Activated CD4-positive, alpha-beta memory T cell treated with anti-CD3 and anti-CD28 coated beads for 36 hours (primary cell): ENCODE measurements at regions not wholly inside any gene's neighbourhood (a gene's known extent, or its start where the extent isn't known, plus 50 kb on each side); places are given as distances from the start of the nearest gene placed in this dataset.

Experiments
- CTCF ChIA-PET: fragments of 350-600 bp; sonication (Branson Sonifier 250); formaldehyde crosslinking; loops from one replicate; lab custom pipeline; 2021; ENCODE audit warnings: antibody characterized with exemption, inconsistent platforms; lab: Charles Lee
- POLR2A ChIA-PET: fragments of 350-600 bp; sonication (Branson Sonifier 250); formaldehyde crosslinking; loops from one replicate; lab custom pipeline; 2021; ENCODE audit warnings: antibody characterized with exemption; lab: Charles Lee
- DNase-seq: peaks from one replicate; pipeline ENCODE4 v3.0.0-alpha.2; 2020
- H3K27ac Mint-ChIP-seq: one replicate; pipeline ENCODE4 v1.8.0; 2021; ENCODE audit warnings: mixed read lengths
- H3K27me3 Mint-ChIP-seq: one replicate; pipeline ENCODE4 v1.8.0; 2021; ENCODE audit warnings: mixed read lengths
- H3K36me3 Mint-ChIP-seq: one replicate; pipeline ENCODE4 v1.8.0; 2021; ENCODE audit warnings: mixed read lengths
- H3K4me1 Mint-ChIP-seq: one replicate; pipeline ENCODE4 v1.8.0; 2021; ENCODE audit warnings: low read depth, mixed read lengths
- H3K4me3 Mint-ChIP-seq: one replicate; pipeline ENCODE4 v1.8.0; 2021; ENCODE audit warnings: mild to moderate bottlenecking, mixed read lengths
- H3K9me3 Mint-ChIP-seq: one replicate; pipeline ENCODE4 v1.8.0; 2021; ENCODE audit warnings: mixed read lengths
- intact Hi-C: fragments of 100-400 bp; cut with micrococcal nuclease; formaldehyde crosslinking; loops from one replicate; pipeline ENCODE4 v1.15.1; 2023

GRCh38 chr14:104512771-104513640 is 66.6 kb upstream of the C14orf180 start:
- intact Hi-C loops: no loop called here
- H3K4me3 Mint-ChIP-seq: no peak overlapping the region
- H3K9me3 Mint-ChIP-seq: peaks cover 11% of the 10 kb centered on the region
- no peaks in the 10 kb centered on the region for H3K4me1 Mint-ChIP-seq
- DNase-seq: no peak
- no peaks in the 10 kb centered on the region for H3K36me3 Mint-ChIP-seq
- peaks cover 13% of the 10 kb centered on the region for H3K27me3 Mint-ChIP-seq
- ChIA-PET POLR2A (no interaction called here), CTCF (no interaction called here)
- no peak overlapping the region for H3K27ac Mint-ChIP-seq

GRCh38 chr14:104513641-104514046 is 65.9 kb upstream of the C14orf180 start:
- DNase-seq: no peak
- Mint-ChIP-seq H3K36me3 (no peaks in the 10 kb centered on the region), H3K4me1 (no peaks in the 10 kb centered on the region), H3K27me3 (peaks cover 14% of the 10 kb centered on the region), H3K4me3 (no peak overlapping the region), H3K27ac (no peak overlapping the region), H3K9me3 (peaks cover 11% of the 10 kb centered on the region)
- intact Hi-C loops: no loop called here
- ChIA-PET CTCF (no interaction called here), POLR2A (no interaction called here)

- H3K27ac Mint-ChIP-seq: no peak overlapping the region
- H3K4me1 Mint-ChIP-seq: no peaks in the 10 kb centered on the region
- peaks cover 11% of the 10 kb centered on the region for H3K9me3 Mint-ChIP-seq
- peaks cover 14% of the 10 kb centered on the region for H3K27me3 Mint-ChIP-seq
- no peak overlapping the region for H3K4me3 Mint-ChIP-seq
- ChIA-PET CTCF (no interaction called here), POLR2A (no interaction called here)
- no peaks in the 10 kb centered on the region for H3K36me3 Mint-ChIP-seq
- DNase-seq: no peak
- intact Hi-C loops: no loop called here
Observed at GRCh38 chr14:104514156-104514848, 65.3 kb upstream of the C14orf180 start.

GRCh38 chr14:104515059-104515810 is 64.3 kb upstream of the C14orf180 start:
- H3K9me3 Mint-ChIP-seq: peaks cover 11% of the 10 kb centered on the region
- POLR2A ChIA-PET: no interaction called here
- intact Hi-C loops: no loop called here
- CTCF ChIA-PET: no interaction called here
- H3K4me1 Mint-ChIP-seq: no peaks in the 10 kb centered on the region
- no peak overlapping the region for H3K4me3 Mint-ChIP-seq
- no peak overlapping the region for H3K27ac Mint-ChIP-seq
- H3K27me3 Mint-ChIP-seq: peaks cover 14% of the 10 kb centered on the region
- H3K36me3 Mint-ChIP-seq: no peaks in the 10 kb centered on the region
- DNase-seq: no peak

- Mint-ChIP-seq H3K27ac (no peak overlapping the region), H3K4me3 (no peak overlapping the region), H3K4me1 (no peaks in the 10 kb centered on the region), H3K27me3 (peaks cover 14% of the 10 kb centered on the region), H3K36me3 (no peaks in the 10 kb centered on the region), H3K9me3 (peaks cover 11% of the 10 kb centered on the region)
- POLR2A ChIA-PET: no interaction called here
- CTCF ChIA-PET: no interaction called here
- DNase-seq: no peak
- intact Hi-C loops: no loop called here
Observed at GRCh38 chr14:104515811-104516780, 63.5 kb upstream of the C14orf180 start.

GRCh38 chr14:104516906-104517305 is 62.7 kb upstream of the C14orf180 start:
- Mint-ChIP-seq H3K36me3 (no peaks in the 10 kb centered on the region), H3K4me1 (no peaks in the 10 kb centered on the region), H3K27ac (no peak overlapping the region), H3K9me3 (peaks cover 11% of the 10 kb centered on the region), H3K4me3 (no peak overlapping the region), H3K27me3 (peaks cover 13% of the 10 kb centered on the region)
- CTCF ChIA-PET: no interaction called here
- intact Hi-C loops: no loop called here
- DNase-seq: no peak
- POLR2A ChIA-PET: no interaction called here

GRCh38 chr14:104517426-104517825 is 62.1 kb upstream of the C14orf180 start:
- ChIA-PET CTCF (no interaction called here), POLR2A (no interaction called here)
- Mint-ChIP-seq H3K36me3 (no peaks in the 10 kb centered on the region), H3K27ac (no peak overlapping the region), H3K9me3 (peaks cover 11% of the 10 kb centered on the region), H3K27me3 (peaks cover 9% of the 10 kb centered on the region), H3K4me3 (no peak overlapping the region), H3K4me1 (no peaks in the 10 kb centered on the region)
- intact Hi-C loops: no loop called here
- no peak for DNase-seq

- intact Hi-C loops: no loop called here
Observed at GRCh38 chr14:104517867-104518266, 61.7 kb upstream of the C14orf180 start.

GRCh38 chr14:104518659-104519350 is 60.8 kb upstream of the C14orf180 start:
- Mint-ChIP-seq H3K36me3 (no peaks in the 10 kb centered on the region), H3K27ac (no peak overlapping the region), H3K9me3 (peaks cover 11% of the 10 kb centered on the region), H3K27me3 (peaks cover 9% of the 10 kb centered on the region), H3K4me3 (no peak overlapping the region), H3K4me1 (no peaks in the 10 kb centered on the region)
- DNase-seq: no peak
- intact Hi-C loops: no loop called here
- CTCF ChIA-PET: no interaction called here
- POLR2A ChIA-PET: no interaction called here

More at GRCh38 chr14:104517867-104518266, 61.7 kb upstream of the C14orf180 start:
- no peaks in the 10 kb centered on the region for H3K4me1 Mint-ChIP-seq
- peaks cover 9% of the 10 kb centered on the region for H3K27me3 Mint-ChIP-seq
- DNase-seq: no peak
- no peaks in the 10 kb centered on the region for H3K36me3 Mint-ChIP-seq
- no peak overlapping the region for H3K27ac Mint-ChIP-seq
- H3K9me3 Mint-ChIP-seq: peaks cover 11% of the 10 kb centered on the region
- no peak overlapping the region for H3K4me3 Mint-ChIP-seq
- POLR2A ChIA-PET: no interaction called here
- CTCF ChIA-PET: no interaction called here

GRCh38 chr14:104519721-104520120 is 59.8 kb upstream of the C14orf180 start:
- POLR2A ChIA-PET: no interaction called here
- Mint-ChIP-seq H3K27ac (no peak overlapping the region), H3K4me1 (no peaks in the 10 kb centered on the region), H3K9me3 (peaks cover 12% of the 10 kb centered on the region), H3K36me3 (no peaks in the 10 kb centered on the region), H3K27me3 (peaks cover 7% of the 10 kb centered on the region), H3K4me3 (no peak overlapping the region)
- DNase-seq: no peak
- intact Hi-C loops: no loop called here
- CTCF ChIA-PET: no interaction called here
